B cell (primary cell): ENCODE measurements at regions not wholly inside any gene's neighbourhood (a gene's known extent, or its start where the extent isn't known, plus 50 kb on each side); places are given as distances from the start of the nearest gene placed in this dataset.
A peak's percentile ranks its signal among the peaks of the same experiment; 100 is the strongest.

Experiments used
- ATAC-seq: fragments of 200-7000 bp; cut with Tn5 transposase; one replicate; pipeline ENCODE4 v1.10.0; 2021; ENCODE audit warnings: low read depth, mild to moderate bottlenecking, moderate number of reproducible peaks, moderate library complexity
- CTCF ChIA-PET: fragments of 350-600 bp; sonication (Branson Sonifier 250); formaldehyde crosslinking; loops from one replicate; lab custom pipeline; 2021; ENCODE audit warnings: antibody characterized with exemption, inconsistent platforms; lab: Charles Lee
- POLR2A ChIA-PET: fragments of 350-600 bp; sonication (Branson Sonifier 250); formaldehyde crosslinking; loops from one replicate; lab custom pipeline; 2021; ENCODE audit warnings: antibody characterized with exemption; lab: Charles Lee
- DNase-seq: peaks from one replicate; pipeline ENCODE4 v3.0.0; 2013
- H2AFZ ChIP-seq: 2 replicates; pipeline ENCODE4 v1.6.1; 2012; ENCODE audit warnings: mild to moderate bottlenecking, low read depth, low read length; ENCODE audit not compliant: insufficient read depth, poor library complexity, severe bottlenecking
- H3K27ac ChIP-seq, 2 donors: 1 replicate in 1 of 2; 2 replicates in 1 of 2; pipeline ENCODE4 v1.5.1; 2012 to 2013; ENCODE audit warnings: low read length in 2 of 2, mild to moderate bottlenecking in 2 of 2, moderate library complexity in 1 of 2
- H3K27me3 ChIP-seq, 4 experiments: fragments of 200-600 bp in 1 of 4; sonication (generic) in 1 of 4; replicated peaks in 1 of 4; 1 replicate in 2 of 4; 2 replicates in 2 of 4; pipeline versions ENCODE4 v1.6.1 to v1.7.0; 2013 to 2016; ENCODE audit warnings: low read length in 3 of 4, mild to moderate bottlenecking in 2 of 4, mixed read lengths in 1 of 4, moderate library complexity in 1 of 4; ENCODE audit not compliant: insufficient read depth in 4 of 4, control insufficient read depth in 3 of 4; ENCODE audit errors: control extremely low read depth in 1 of 4
- H3K36me3 ChIP-seq, 2 experiments: replicated peaks in 1 of 2; 1 replicate in 1 of 2; 2 replicates in 1 of 2; pipeline versions ENCODE4 v1.6.1 to v1.7.1; 2013; ENCODE audit warnings: low read length in 1 of 2; ENCODE audit not compliant: insufficient read depth in 2 of 2, control insufficient read depth in 1 of 2; ENCODE audit errors: control extremely low read depth in 1 of 2, extremely low read depth in 1 of 2
- H3K4me1 ChIP-seq, 2 donors: fragments of 200-600 bp in 1 of 2; sonication (generic) in 1 of 2; 1 replicate in 1 of 2; 2 replicates in 1 of 2; pipeline versions ENCODE4 v1.5.1 to v1.6.1; 2013 to 2017; ENCODE audit warnings: low read length in 2 of 2; ENCODE audit not compliant: control insufficient read depth in 2 of 2, insufficient read depth in 2 of 2
- H3K4me2 ChIP-seq: replicated peaks from 2 replicates; pipeline ENCODE3; 2012; ENCODE audit warnings: mild to moderate bottlenecking, low read depth, low read length; ENCODE audit not compliant: poor library complexity, severe bottlenecking
- H3K4me3 ChIP-seq, 5 experiments: fragments of 200-600 bp in 1 of 5; sonication (generic) in 1 of 5; 1 replicate in 3 of 5; 2 replicates in 2 of 5; pipeline versions ENCODE4 v1.5.1 to v1.7.0; 2011 to 2016; ENCODE audit warnings: low read length in 4 of 5, mild to moderate bottlenecking in 4 of 5, low read depth in 2 of 5, control low read depth in 1 of 5, moderate library complexity in 1 of 5; ENCODE audit not compliant: insufficient read depth in 1 of 5; ENCODE audit errors: control extremely low read depth in 1 of 5, extremely low read depth in 1 of 5
- H3K79me2 ChIP-seq: fragments of 200-600 bp; sonication (generic); one replicate; pipeline ENCODE4 v1.6.0; 2016; ENCODE audit warnings: low read length; ENCODE audit not compliant: control insufficient read depth, insufficient read depth
- H3K9ac ChIP-seq: fragments of 200-600 bp; sonication (generic); 2 replicates; pipeline ENCODE4 v1.6.1; 2017; ENCODE audit warnings: mild to moderate bottlenecking, low read length, moderate library complexity
- H3K9me3 ChIP-seq, 3 donors: one replicate each; pipeline versions ENCODE4 v1.6.1 to v1.7.1; 2013; ENCODE audit warnings: low read length in 2 of 3; ENCODE audit not compliant: control insufficient read depth in 2 of 3, insufficient read depth in 1 of 3; ENCODE audit errors: control extremely low read depth in 1 of 3
- H4K20me1 ChIP-seq: 2 replicates; pipeline ENCODE4 v1.6.0; 2012; ENCODE audit warnings: mild to moderate bottlenecking, low read length; ENCODE audit not compliant: insufficient read depth, control insufficient read depth, poor library complexity, severe bottlenecking
- H3K27ac Mint-ChIP-seq: one replicate; pipeline ENCODE4 v1.8.0; 2021; ENCODE audit warnings: mixed read lengths
- H3K27me3 Mint-ChIP-seq: one replicate; pipeline ENCODE4 v1.8.0; 2021; ENCODE audit warnings: mixed read lengths
- H3K4me1 Mint-ChIP-seq: one replicate; pipeline ENCODE4 v1.8.0; 2021; ENCODE audit warnings: mixed read lengths
- H3K4me3 Mint-ChIP-seq: one replicate; pipeline ENCODE4 v1.8.0; 2021; ENCODE audit warnings: mixed read lengths
- H3K9me3 Mint-ChIP-seq: one replicate; pipeline ENCODE4 v1.8.0; 2022; ENCODE audit warnings: mixed read lengths; ENCODE audit not compliant: insufficient read depth
- CTCF ChIP-seq: fragments of 200-600 bp; IDR thresholded peaks from one replicate; pipeline ENCODE4 v1.8.0; 2022; ENCODE audit warnings: antibody characterized with exemption, mild to moderate bottlenecking
- EZH2 ChIP-seq: IDR thresholded peaks from 2 replicates; pipeline ENCODE4 v1.6.1; 2012; ENCODE audit warnings: borderline replicate concordance, low read depth, mild to moderate bottlenecking, moderate library complexity, low read length; ENCODE audit not compliant: insufficient read depth, poor library complexity, severe bottlenecking
- WGBS: methylation state at CpG from one replicate; pipeline ENCODE4 v1.1.5; 2013; ENCODE audit warnings: missing lambda C conversion rate; ENCODE audit not compliant: insufficient coverage; 5-methylcytosine and 5-hydroxymethylcytosine counted together
- intact Hi-C: fragments of 100-400 bp; cut with micrococcal nuclease; formaldehyde crosslinking; loops from one replicate; pipeline ENCODE4 v1.10.0; 2022

- Histone ChIP-seq H3K9ac (no peak overlapping the region), H3K4me3 (no peak overlapping the region), H4K20me1 (no peaks in the 10 kb centered on the region), H3K27ac (no peak overlapping the region), H3K36me3 (no peaks in the 10 kb centered on the region), H3K9me3 (no peaks in the 10 kb centered on the region), H3K4me2 (no peak overlapping the region), H2AFZ (peak overlapping the region; percentile 3), H3K4me1 (peaks cover 4 to 22% of the 10 kb centered on the region in 2 donors), H3K27me3 (no peaks in the 10 kb centered on the region), H3K79me2 (no peaks in the 10 kb centered on the region)
- POLR2A ChIA-PET, result no interaction called here
- no peak for DNase-seq
- 100% methylated on average over 2 of the region's 3 CpGs for WGBS
- CTCF ChIA-PET, result no interaction called here
- no peak for ATAC-seq
- peaks cover 31% of the 10 kb centered on the region for H3K4me1 Mint-ChIP-seq
- H3K27ac Mint-ChIP-seq, result no peak overlapping the region
- peaks cover 4% of the 10 kb centered on the region for H3K27me3 Mint-ChIP-seq
- intact Hi-C loops, result no loop called here
- H3K9me3 Mint-ChIP-seq, result peaks cover 3% of the 10 kb centered on the region
- H3K4me3 Mint-ChIP-seq, result no peak overlapping the region
- TF ChIP-seq CTCF, result no peak
- no peak for TF ChIP-seq EZH2
Observed at GRCh38 chr2:62597323-62597722, 91.3 kb upstream of the TMEM17 start.

DNA sequence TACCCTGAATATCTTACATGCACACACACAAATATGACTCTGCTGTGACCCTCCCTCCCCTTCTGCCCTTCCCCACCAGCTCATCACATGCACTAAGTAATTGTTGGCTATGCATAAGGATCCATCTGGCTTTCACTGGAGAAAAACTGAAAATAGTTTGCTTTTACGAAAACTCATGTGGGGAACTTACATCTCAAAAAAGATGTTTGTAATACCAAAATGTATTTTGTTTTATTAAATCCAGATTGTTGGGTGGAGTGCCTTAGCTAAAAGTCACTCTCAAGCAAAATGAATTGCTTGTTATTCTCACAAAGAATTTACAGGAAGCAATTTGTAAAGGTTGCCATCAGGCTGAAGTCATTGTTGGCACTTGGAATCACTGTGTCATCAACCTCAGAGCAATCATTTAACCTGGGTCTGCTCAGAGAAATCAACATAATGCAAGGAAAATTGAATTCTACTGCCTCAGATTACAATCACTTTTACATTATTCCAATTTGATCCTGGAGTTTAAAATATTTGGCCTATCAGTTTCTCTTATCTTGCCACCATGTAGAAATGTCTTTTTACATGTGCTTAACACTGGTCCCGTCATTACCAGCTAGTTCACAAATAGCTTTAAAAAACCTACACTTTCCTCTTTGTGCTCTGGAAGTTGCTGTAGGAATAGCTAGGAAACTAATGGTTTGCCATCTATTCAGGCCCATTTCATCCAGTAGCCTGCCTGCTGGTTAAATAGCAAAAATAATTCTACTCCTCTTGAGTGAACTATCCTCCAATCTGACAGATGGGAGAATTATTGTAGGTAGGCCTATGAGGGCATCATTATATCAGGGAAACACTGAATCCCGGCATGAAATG is 90.3 kb upstream of the TMEM17 start:
- ATAC-seq, result no peak
- Histone ChIP-seq H2AFZ (no peak overlapping the region), H3K4me3 (no peak overlapping the region), H3K9me3 (no peaks in the 10 kb centered on the region), H3K9ac (no peak overlapping the region), H3K4me2 (no peak overlapping the region), H3K27ac (no peak overlapping the region), H3K27me3 (no peaks in the 10 kb centered on the region), H4K20me1 (no peaks in the 10 kb centered on the region), H3K4me1 (peaks cover 4 to 18% of the 10 kb centered on the region in 2 donors), H3K36me3 (no peaks in the 10 kb centered on the region), H3K79me2 (no peaks in the 10 kb centered on the region)
- intact Hi-C loops, result no loop called here
- ChIA-PET POLR2A (no interaction called here), CTCF (interaction anchor here (0.6 kb wide), 1 partner anchor 1265 kb away, joined by 4 read pairs; no protein-coding TSS in a partner anchor)
- no peak overlapping the region for H3K27ac Mint-ChIP-seq
- peaks cover 4% of the 10 kb centered on the region for H3K27me3 Mint-ChIP-seq
- H3K9me3 Mint-ChIP-seq, result peaks cover 3% of the 10 kb centered on the region
- DNase-seq, result no peak
- no CpG with 5 or more reads among the region's 3 CpGs for WGBS
- TF ChIP-seq EZH2 (no peak), CTCF (no peak)
- no peak overlapping the region for H3K4me3 Mint-ChIP-seq
- H3K4me1 Mint-ChIP-seq, result peaks cover 25% of the 10 kb centered on the region
